RWPE1 (cell line): ENCODE measurements at regions not wholly inside any gene's neighbourhood (a gene's known extent, or its start where the extent isn't known, plus 50 kb on each side); places are given as distances from the start of the nearest gene placed in this dataset.

Experiments
- CTCF ChIA-PET: fragments of 350-600 bp; sonication (Branson Sonifier 250); formaldehyde crosslinking; extraction: SDS; loops from one replicate; lab custom pipeline; 2021; lab: Yijun Ruan, JAX
- POLR2A ChIA-PET: fragments of 400-600 bp; formaldehyde crosslinking; extraction: SDS; loops from one replicate; lab custom pipeline; 2020; ENCODE audit warnings: antibody characterized with exemption; ENCODE audit not compliant: low non-redundant PET; lab: Yijun Ruan, JAX
- DNase-seq: peaks from one replicate; pipeline ENCODE4 v3.0.0; 2012; ENCODE audit warnings: low spot score
- H3K27ac ChIP-seq: fragments of 450-650 bp; 2 replicates; pipeline ENCODE4 v1.5.1; 2017
- CTCF ChIP-seq: fragments of 450-650 bp; conservative IDR thresholded peaks from 2 replicates; pipeline ENCODE4 v1.5.1; 2017; ENCODE audit warnings: low read depth, mild to moderate bottlenecking

GRCh38 chr1:228836427-228836826 is 101.1 kb downstream of the RHOU start:
- no peak for TF ChIP-seq CTCF
- no peak overlapping the region for H3K27ac ChIP-seq
- no peak for DNase-seq
- ChIA-PET POLR2A (interaction anchor here (0.6 kb wide), 1 partner anchor 12 kb away, joined by 4 read pairs; no protein-coding TSS in a partner anchor), CTCF (no interaction called here)

- no peak for TF ChIP-seq CTCF
- CTCF ChIA-PET: no interaction called here
- POLR2A ChIA-PET: no interaction called here
- no peak for DNase-seq
- peak overlapping the region; percentile 97 for H3K27ac ChIP-seq
Measured at GRCh38 chr1:228837032-228837431, 101.8 kb downstream of the RHOU start.

- POLR2A ChIA-PET: no interaction called here
- CTCF ChIA-PET: interaction anchor here (0.6 to 0.7 kb wide), 3 partner anchors 9 to 136 kb away, joined by 3 to 4 read pairs (median 3); no protein-coding TSS in a partner anchor
Measured at GRCh38 chr1:228837817-228838716, 102.8 kb downstream of the RHOU start.

GRCh38 chr1:228838717-228839500 is 103.6 kb downstream of the RHOU start:
- POLR2A ChIA-PET: no interaction called here
- H3K27ac ChIP-seq: peak overlapping the region; percentile 97
- DNase-seq: no peak
- CTCF ChIA-PET: interaction anchor here (0.6 to 0.7 kb wide), 3 partner anchors 10 to 137 kb away, joined by 3 to 4 read pairs (median 3); no protein-coding TSS in a partner anchor
- no peak for TF ChIP-seq CTCF

More at GRCh38 chr1:228837817-228838716, 102.8 kb downstream of the RHOU start:
- peak overlapping the region; percentile 97 for H3K27ac ChIP-seq
- no peak for TF ChIP-seq CTCF
- peak; percentile 86 for DNase-seq

GRCh38 chr1:228839656-228840055 is 104.4 kb downstream of the RHOU start:
- CTCF ChIA-PET: no interaction called here
- no peak for TF ChIP-seq CTCF
- no peak overlapping the region; the same call in 1 of the 2 replicates for H3K27ac ChIP-seq
- DNase-seq: no peak
- POLR2A ChIA-PET: no interaction called here

GRCh38 chr1:228841632-228842031 is 106.4 kb downstream of the RHOU start:
- CTCF ChIA-PET: interaction anchor here (1.1 to 1.2 kb wide), 2 partner anchors 17 to 384 kb away, joined by 3 read pairs; no protein-coding TSS in a partner anchor
- POLR2A ChIA-PET: no interaction called here
- TF ChIP-seq CTCF: no peak
- H3K27ac ChIP-seq: no peak overlapping the region
- DNase-seq: no peak
